ENCODE measurements at regions not wholly inside any gene's neighbourhood (a gene's known extent, or its start where the extent isn't known, plus 50 kb on each side); places are given as distances from the start of the nearest gene placed in this dataset.
"Not testable (repeated sequence)": the region's sequence is repeated elsewhere in the genome, so short reads cannot be mapped to it uniquely, and the experiment has no call there.

- Histone ChIP-seq H3K36me3 (no peaks in the 10 kb centered on the region), H3K9me3 (ENCODE audit: low read depth) (no peaks in the 10 kb centered on the region), H3K4me1 (ENCODE audit: low read depth) (no peaks in the 10 kb centered on the region), H3K27ac (no peak overlapping the region), H3K4me3 (no peak overlapping the region), H3K27me3 (no peaks in the 10 kb centered on the region)
- no peak for TF ChIP-seq CTCF (IDR thresholded peaks at IDR 0.05; ENCODE audit: low read depth, low read length)
- DNase-seq (ENCODE audit: low read depth in 1 of 2, low spot score in 1 of 2) = no peak
Observed at GRCh38 chr12:60225216-60226000, 629.6 kb downstream of the SLC16A7 start.

GRCh38 chr12:60227916-60228315 is 632.1 kb downstream of the SLC16A7 start:
- Histone ChIP-seq H3K4me1 (ENCODE audit: low read depth) (no peaks in the 10 kb centered on the region), H3K27ac (no peak overlapping the region), H3K9me3 (ENCODE audit: low read depth) (no peaks in the 10 kb centered on the region), H3K4me3 (no peak overlapping the region), H3K27me3 (no peaks in the 10 kb centered on the region), H3K36me3 (no peaks in the 10 kb centered on the region)
- DNase-seq (ENCODE audit: low read depth in 1 of 2, low spot score in 1 of 2) = no peak
- TF ChIP-seq CTCF (IDR thresholded peaks at IDR 0.05; ENCODE audit: low read depth, low read length) = no peak

GRCh38 chr12:60230056-60230455 is 634.2 kb downstream of the SLC16A7 start:
- Histone ChIP-seq H3K27me3 (no peaks in the 10 kb centered on the region), H3K9me3 (ENCODE audit: low read depth) (no peaks in the 10 kb centered on the region), H3K4me1 (ENCODE audit: low read depth) (no peaks in the 10 kb centered on the region), H3K27ac (no peak overlapping the region), H3K36me3 (no peaks in the 10 kb centered on the region), H3K4me3 (no peak overlapping the region)
- TF ChIP-seq CTCF (IDR thresholded peaks at IDR 0.05; ENCODE audit: low read depth, low read length) = no peak
- DNase-seq (ENCODE audit: low read depth in 1 of 2, low spot score in 1 of 2) = no peak

GRCh38 chr12:60231303-60231702 is 635.5 kb downstream of the SLC16A7 start:
- TF ChIP-seq CTCF (IDR thresholded peaks at IDR 0.05; ENCODE audit: low read depth, low read length) = no peak
- no peaks in the 10 kb centered on the region for H3K36me3 ChIP-seq
- DNase-seq (ENCODE audit: low read depth in 1 of 2, low spot score in 1 of 2) = no peak
- H3K27ac ChIP-seq = no peak overlapping the region
- H3K4me1 ChIP-seq (ENCODE audit: low read depth) = no peaks in the 10 kb centered on the region
- no peak overlapping the region for H3K4me3 ChIP-seq
- no peaks in the 10 kb centered on the region for H3K27me3 ChIP-seq
- H3K9me3 ChIP-seq (ENCODE audit: low read depth) = no peaks in the 10 kb centered on the region

GRCh38 chr12:60231976-60232907 is 636.4 kb downstream of the SLC16A7 start:
- no peak overlapping the region for H3K27ac ChIP-seq
- TF ChIP-seq CTCF (IDR thresholded peaks at IDR 0.05; ENCODE audit: low read depth, low read length) = no peak
- no peak for DNase-seq (ENCODE audit: low read depth in 1 of 2, low spot score in 1 of 2)
- no peak overlapping the region for H3K4me3 ChIP-seq
- no peaks in the 10 kb centered on the region for H3K4me1 ChIP-seq (ENCODE audit: low read depth)
- H3K36me3 ChIP-seq = no peaks in the 10 kb centered on the region
- no peaks in the 10 kb centered on the region for H3K9me3 ChIP-seq (ENCODE audit: low read depth)
- H3K27me3 ChIP-seq = no peaks in the 10 kb centered on the region

- not testable (repeated sequence) for H3K36me3 ChIP-seq; H3K9me3 ChIP-seq (ENCODE audit: low read depth); H3K4me3 ChIP-seq; H3K4me1 ChIP-seq (ENCODE audit: low read depth); H3K27ac ChIP-seq; DNase-seq (ENCODE audit: low read depth in 1 of 2, low spot score in 1 of 2); H3K27me3 ChIP-seq
Observed at GRCh38 chr12:60234611-60235195, 638.9 kb downstream of the SLC16A7 start.
